ENCODE measurements at regions not wholly inside any gene's neighbourhood (a gene's known extent, or its start where the extent isn't known, plus 50 kb on each side); places are given as distances from the start of the nearest gene placed in this dataset.

GRCh38 chr3:116848248-116848829, 138.8 kb downstream of the TUSC7 start:
- TF ChIP-seq CTCF (IDR thresholded peaks at IDR 0.05) = no peak
- Mint-ChIP-seq H3K4me3 (no peak overlapping the region), H3K36me3 (ENCODE audit: low read depth) (peaks cover 3% of the 10 kb centered on the region; the same call in 1 of the 2 replicates), H3K27ac (no peak overlapping the region), H3K27me3 (ENCODE audit: insufficient read depth) (no peaks in the 10 kb centered on the region; the same call in 1 of the 2 replicates), H3K4me1 (ENCODE audit: low read depth) (no peaks in the 10 kb centered on the region), H3K9me3 (peaks cover 54% of the 10 kb centered on the region)
- DNase-seq = no peak

- H3K4me1 Mint-ChIP-seq (ENCODE audit: low read depth) = no peaks in the 10 kb centered on the region
- peaks cover 3% of the 10 kb centered on the region; the same call in 1 of the 2 replicates for H3K36me3 Mint-ChIP-seq (ENCODE audit: low read depth)
- no peak for DNase-seq
- H3K27ac Mint-ChIP-seq = no peak overlapping the region
- H3K27me3 Mint-ChIP-seq (ENCODE audit: insufficient read depth) = no peaks in the 10 kb centered on the region; the same call in 1 of the 2 replicates
- H3K9me3 Mint-ChIP-seq = peaks cover 52% of the 10 kb centered on the region
- H3K4me3 Mint-ChIP-seq = no peak overlapping the region
- TF ChIP-seq CTCF (IDR thresholded peaks at IDR 0.05) = no peak
Measured at GRCh38 chr3:116849261-116849688, 139.7 kb downstream of the TUSC7 start.

- TF ChIP-seq CTCF (IDR thresholded peaks at IDR 0.05) = no peak
- Mint-ChIP-seq H3K36me3 (ENCODE audit: low read depth) (0 out of 2 replicates have a peak, but pooled peaks cover 3% of the 10 kb centered on the region), H3K27me3 (ENCODE audit: insufficient read depth) (no peaks in the 10 kb centered on the region), H3K9me3 (peaks cover 36% of the 10 kb centered on the region), H3K27ac (no peak overlapping the region), H3K4me3 (no peak overlapping the region), H3K4me1 (ENCODE audit: low read depth) (no peaks in the 10 kb centered on the region)
- DNase-seq = no peak
Measured at GRCh38 chr3:116852803-116853202, 143.2 kb downstream of the TUSC7 start.

- Mint-ChIP-seq H3K9me3 (no peaks in the 10 kb centered on the region), H3K4me1 (ENCODE audit: low read depth) (no peaks in the 10 kb centered on the region), H3K4me3 (no peak overlapping the region), H3K27ac (no peak overlapping the region), H3K27me3 (ENCODE audit: insufficient read depth) (no peaks in the 10 kb centered on the region), H3K36me3 (ENCODE audit: low read depth) (no peaks in the 10 kb centered on the region)
- TF ChIP-seq CTCF (IDR thresholded peaks at IDR 0.05) = no peak
- no peak for DNase-seq
Measured at GRCh38 chr3:116863270-116863770, 153.7 kb downstream of the TUSC7 start.

- Mint-ChIP-seq H3K27ac (no peak overlapping the region), H3K9me3 (peaks cover 3% of the 10 kb centered on the region), H3K36me3 (ENCODE audit: low read depth) (no peaks in the 10 kb centered on the region), H3K27me3 (ENCODE audit: insufficient read depth) (no peaks in the 10 kb centered on the region), H3K4me3 (no peak overlapping the region), H3K4me1 (ENCODE audit: low read depth) (no peaks in the 10 kb centered on the region)
- no peak for TF ChIP-seq CTCF (IDR thresholded peaks at IDR 0.05)
- no peak for DNase-seq
Measured at GRCh38 chr3:116863822-116864589, 154.4 kb downstream of the TUSC7 start.
